ENCODE measurements at regions not wholly inside any gene's neighbourhood (a gene's known extent, or its start where the extent isn't known, plus 50 kb on each side); places are given as distances from the start of the nearest gene placed in this dataset.

DNA sequence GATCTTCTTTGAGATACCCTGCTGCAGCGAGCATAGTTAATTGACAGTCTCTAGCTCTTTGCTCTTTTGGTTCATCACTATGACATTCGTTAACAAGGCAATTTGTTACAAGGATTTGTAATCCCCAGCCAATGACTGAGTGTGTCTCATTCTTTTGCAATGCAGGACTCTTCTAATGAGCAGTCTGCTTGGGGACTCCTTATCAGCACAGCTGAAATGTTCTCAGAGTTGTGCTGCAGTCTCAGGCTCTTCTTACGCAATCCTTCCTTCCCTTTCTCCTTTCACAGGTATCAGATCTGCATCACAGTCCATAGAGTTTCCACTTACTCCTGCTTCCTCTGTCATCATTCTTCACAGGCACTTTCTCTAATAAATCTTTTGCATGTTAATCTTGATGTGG, 161.2 kb upstream of the OGFRL1 start:
- TF ChIP-seq, protein P1, sequence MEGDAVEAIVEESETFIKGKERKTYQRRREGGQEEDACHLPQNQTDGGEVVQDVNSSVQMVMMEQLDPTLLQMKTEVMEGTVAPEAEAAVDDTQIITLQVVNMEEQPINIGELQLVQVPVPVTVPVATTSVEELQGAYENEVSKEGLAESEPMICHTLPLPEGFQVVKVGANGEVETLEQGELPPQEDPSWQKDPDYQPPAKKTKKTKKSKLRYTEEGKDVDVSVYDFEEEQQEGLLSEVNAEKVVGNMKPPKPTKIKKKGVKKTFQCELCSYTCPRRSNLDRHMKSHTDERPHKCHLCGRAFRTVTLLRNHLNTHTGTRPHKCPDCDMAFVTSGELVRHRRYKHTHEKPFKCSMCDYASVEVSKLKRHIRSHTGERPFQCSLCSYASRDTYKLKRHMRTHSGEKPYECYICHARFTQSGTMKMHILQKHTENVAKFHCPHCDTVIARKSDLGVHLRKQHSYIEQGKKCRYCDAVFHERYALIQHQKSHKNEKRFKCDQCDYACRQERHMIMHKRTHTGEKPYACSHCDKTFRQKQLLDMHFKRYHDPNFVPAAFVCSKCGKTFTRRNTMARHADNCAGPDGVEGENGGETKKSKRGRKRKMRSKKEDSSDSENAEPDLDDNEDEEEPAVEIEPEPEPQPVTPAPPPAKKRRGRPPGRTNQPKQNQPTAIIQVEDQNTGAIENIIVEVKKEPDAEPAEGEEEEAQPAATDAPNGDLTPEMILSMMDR (IDR thresholded peaks at IDR 0.05), result no peak
- no peak for TF ChIP-seq POLR2A (IDR thresholded peaks at IDR 0.05)

Data from body of pancreas (tissue), 4 donors.